Mesenchymal stem cell (in vitro differentiated cells and primary cell): ENCODE measurements at regions not wholly inside any gene's neighbourhood (a gene's known extent, or its start where the extent isn't known, plus 50 kb on each side); places are given as distances from the start of the nearest gene placed in this dataset.

Experiments used
- DNase-seq: peaks from one replicate; pipeline ENCODE4 v3.0.0-alpha.2; 2013
- H2AFZ ChIP-seq: one replicate; pipeline ENCODE4 v1.6.1; 2013; ENCODE audit warnings: low read depth, mild to moderate bottlenecking, control low read depth, inconsistent platforms, low read length, moderate library complexity
- H2AK5ac ChIP-seq: 2 replicates; pipeline ENCODE4 v1.6.1; 2013; ENCODE audit warnings: low read length, moderate library complexity, mild to moderate bottlenecking, inconsistent platforms; ENCODE audit not compliant: severe bottlenecking
- H2BK120ac ChIP-seq: one replicate; pipeline ENCODE4 v1.6.1; 2013; ENCODE audit warnings: low read depth, mild to moderate bottlenecking, inconsistent platforms, low read length, moderate library complexity
- H2BK12ac ChIP-seq, 2 experiments: one replicate each; pipeline ENCODE4 v1.6.1; 2013; ENCODE audit warnings: inconsistent platforms in 2 of 2, low read length in 2 of 2, mild to moderate bottlenecking in 2 of 2, moderate library complexity in 2 of 2, control low read depth in 1 of 2
- H2BK15ac ChIP-seq: one replicate; pipeline ENCODE4 v1.6.1; 2013; ENCODE audit warnings: mild to moderate bottlenecking, low read depth, inconsistent platforms; ENCODE audit not compliant: poor library complexity, severe bottlenecking
- H2BK5ac ChIP-seq: 2 replicates; pipeline ENCODE4 v1.6.1; 2013; ENCODE audit warnings: low read depth, mild to moderate bottlenecking, low read length, control low read depth, inconsistent platforms; ENCODE audit not compliant: poor library complexity, severe bottlenecking
- H3K14ac ChIP-seq, 2 experiments: one replicate each; pipeline ENCODE4 v1.6.1; 2013; ENCODE audit warnings: inconsistent platforms in 2 of 2, low read length in 2 of 2, control low read depth in 1 of 2, mild to moderate bottlenecking in 1 of 2, moderate library complexity in 1 of 2
- H3K18ac ChIP-seq, 2 experiments: one replicate each; pipeline ENCODE4 v1.6.1; 2013; ENCODE audit warnings: inconsistent platforms in 2 of 2, low read length in 2 of 2, control low read depth in 1 of 2, low read depth in 1 of 2, mild to moderate bottlenecking in 1 of 2
- H3K23ac ChIP-seq, 2 experiments: one replicate each; pipeline ENCODE4 v1.6.1; 2013; ENCODE audit warnings: inconsistent platforms in 2 of 2, low read length in 2 of 2, mild to moderate bottlenecking in 2 of 2, moderate library complexity in 2 of 2, control low read depth in 1 of 2
- H3K27ac ChIP-seq: 2 replicates; pipeline ENCODE4 v1.5.1; 2013; ENCODE audit warnings: mild to moderate bottlenecking, moderate library complexity, low read length, control low read depth, inconsistent platforms; ENCODE audit not compliant: poor library complexity, severe bottlenecking
- H3K27me3 ChIP-seq, 2 experiments: 2 replicates each; pipeline versions ENCODE4 v1.6.1 to v1.7.0; 2013; ENCODE audit warnings: low read length in 2 of 2, mild to moderate bottlenecking in 2 of 2, moderate library complexity in 2 of 2, control low read depth in 1 of 2, inconsistent platforms in 1 of 2; ENCODE audit not compliant: control insufficient read depth in 1 of 2, insufficient read depth in 1 of 2
- H3K36me3 ChIP-seq, 2 experiments: 2 replicates each; pipeline versions ENCODE4 v1.6.1 to v1.7.0; 2013; ENCODE audit warnings: low read length in 2 of 2, control low read depth in 1 of 2, inconsistent platforms in 1 of 2, low read depth in 1 of 2, mild to moderate bottlenecking in 1 of 2; ENCODE audit not compliant: insufficient read depth in 2 of 2, control insufficient read depth in 1 of 2
- H3K4ac ChIP-seq, 2 experiments: one replicate each; pipeline ENCODE4 v1.6.1; 2013; ENCODE audit warnings: inconsistent platforms in 2 of 2, low read length in 2 of 2, mild to moderate bottlenecking in 2 of 2, moderate library complexity in 2 of 2, control low read depth in 1 of 2, low read depth in 1 of 2
- H3K4me1 ChIP-seq: 2 replicates; pipeline ENCODE4 v1.6.1; 2013; ENCODE audit warnings: low read depth, low read length, control low read depth; ENCODE audit not compliant: control insufficient read depth, insufficient read depth
- H3K4me2 ChIP-seq: 2 replicates; pipeline ENCODE4 v1.6.1; 2013; ENCODE audit warnings: low read length, mild to moderate bottlenecking, inconsistent platforms; ENCODE audit not compliant: poor library complexity, severe bottlenecking
- H3K4me3 ChIP-seq, 2 experiments: 2 replicates each; pipeline versions ENCODE4 v1.5.1 to v1.7.0; 2013; ENCODE audit warnings: low read length in 2 of 2, mild to moderate bottlenecking in 2 of 2, control low read depth in 1 of 2, low read depth in 1 of 2; ENCODE audit not compliant: insufficient read depth in 1 of 2
- H3K79me1 ChIP-seq: replicated peaks from 2 replicates; pipeline ENCODE4 v1.6.1; 2013; ENCODE audit warnings: mild to moderate bottlenecking, control low read depth, low read length, inconsistent platforms; ENCODE audit not compliant: poor library complexity, severe bottlenecking
- H3K9ac ChIP-seq: 2 replicates; pipeline ENCODE4 v1.7.0; 2013; ENCODE audit warnings: mild to moderate bottlenecking, low read length, moderate library complexity
- H3K9me3 ChIP-seq: 2 replicates; pipeline ENCODE4 v1.7.0; 2013; ENCODE audit warnings: mild to moderate bottlenecking, low read length; ENCODE audit not compliant: control insufficient read depth
- H4K8ac ChIP-seq: one replicate; pipeline ENCODE4 v1.6.1; 2013; ENCODE audit warnings: inconsistent platforms, mild to moderate bottlenecking, low read length, moderate library complexity
- H4K91ac ChIP-seq: one replicate; pipeline ENCODE4 v1.6.1; 2013; ENCODE audit warnings: mild to moderate bottlenecking, low read length, inconsistent platforms
- WGBS: methylation state at CpG from one replicate; pipeline ENCODE4 v1.1.7; 2013; ENCODE audit warnings: mixed read lengths; 5-methylcytosine and 5-hydroxymethylcytosine counted together

- H2AK5ac ChIP-seq = no peak overlapping the region
- H3K4me2 ChIP-seq = no peak overlapping the region
- H2AFZ ChIP-seq = no peak overlapping the region
- H4K91ac ChIP-seq = no peak overlapping the region
- no peak for DNase-seq
- H3K36me3 ChIP-seq = no peaks in the 10 kb centered on the region
- H3K27ac ChIP-seq = no peak overlapping the region
- H3K27me3 ChIP-seq = no peaks in the 10 kb centered on the region
- H3K14ac ChIP-seq = no peak overlapping the region
- H3K79me1 ChIP-seq = no peaks in the 10 kb centered on the region
- H3K9ac ChIP-seq = no peak overlapping the region
- H3K18ac ChIP-seq = no peak overlapping the region
- H4K8ac ChIP-seq = no peak overlapping the region
- no peak overlapping the region for H3K23ac ChIP-seq
- H2BK15ac ChIP-seq = no peak overlapping the region
- no peaks in the 10 kb centered on the region for H3K4me1 ChIP-seq
- no peaks in the 10 kb centered on the region for H3K9me3 ChIP-seq
- no peak overlapping the region for H2BK5ac ChIP-seq
- WGBS = no CpG with 5 or more reads among the region's 1 CpG
- H3K4me3 ChIP-seq = no peak overlapping the region
- no peak overlapping the region for H3K4ac ChIP-seq
- H2BK12ac ChIP-seq = no peak overlapping the region
- no peak overlapping the region for H2BK120ac ChIP-seq
Measured at GRCh38 chr3:22609139-22609538, 594.0 kb upstream of the UBE2E2 start.

- H3K4me1 ChIP-seq = no peaks in the 10 kb centered on the region
- H3K4me2 ChIP-seq = no peak overlapping the region
- no peak overlapping the region for H2BK15ac ChIP-seq
Measured at GRCh38 chr3:22612927-22613326, 590.2 kb upstream of the UBE2E2 start.

DNA sequence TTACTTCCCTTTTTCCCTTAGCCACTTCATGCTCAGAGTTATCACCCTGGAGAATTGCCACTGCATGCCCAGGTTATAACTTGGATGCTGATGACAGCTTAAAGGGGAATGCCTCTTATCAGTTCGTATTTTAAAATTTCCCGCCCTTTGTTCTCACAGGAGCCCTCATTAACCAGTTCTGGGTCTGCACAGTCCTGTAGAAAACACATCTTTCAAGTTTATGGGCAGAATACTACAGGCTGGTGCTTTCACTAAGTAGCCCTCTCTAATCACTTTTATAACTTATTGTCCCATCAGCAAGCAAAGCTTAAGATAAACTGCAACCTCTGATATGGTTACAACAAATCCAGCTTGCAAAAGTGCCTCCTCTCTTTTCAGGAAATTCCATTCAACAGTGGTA, 587.3 kb upstream of the UBE2E2 start:
- WGBS = 59% methylated on average over 2 of the region's 2 CpGs
- H2BK15ac ChIP-seq = no peak overlapping the region
- H3K18ac ChIP-seq = no peak overlapping the region
- no peak overlapping the region for H4K8ac ChIP-seq
- no peak overlapping the region for H3K14ac ChIP-seq
- H3K23ac ChIP-seq = no peak overlapping the region
- no peaks in the 10 kb centered on the region for H3K36me3 ChIP-seq
- no peaks in the 10 kb centered on the region for H3K79me1 ChIP-seq
- H3K4me2 ChIP-seq = no peak overlapping the region
- no peak overlapping the region for H4K91ac ChIP-seq
- H2BK120ac ChIP-seq = no peak overlapping the region
- H3K9me3 ChIP-seq = no peaks in the 10 kb centered on the region
- H3K4me1 ChIP-seq = no peaks in the 10 kb centered on the region
- no peak overlapping the region for H3K4ac ChIP-seq
- no peak overlapping the region for H2BK5ac ChIP-seq
- H3K9ac ChIP-seq = no peak overlapping the region
- H3K4me3 ChIP-seq = no peak overlapping the region
- no peak for DNase-seq
- no peak overlapping the region for H3K27ac ChIP-seq
- H2BK12ac ChIP-seq = no peak overlapping the region
- H3K27me3 ChIP-seq = no peaks in the 10 kb centered on the region
- no peak overlapping the region for H2AK5ac ChIP-seq
- no peak overlapping the region for H2AFZ ChIP-seq

More at GRCh38 chr3:22612927-22613326, 590.2 kb upstream of the UBE2E2 start:
- Histone ChIP-seq H3K14ac (no peak overlapping the region), H4K91ac (no peak overlapping the region), H3K23ac (no peak overlapping the region), H3K18ac (no peak overlapping the region), H3K36me3 (no peaks in the 10 kb centered on the region), H2AK5ac (no peak overlapping the region), H3K9me3 (no peaks in the 10 kb centered on the region), H2BK12ac (no peak overlapping the region), H2AFZ (no peak overlapping the region), H4K8ac (no peak overlapping the region), H3K9ac (no peak overlapping the region), H3K4me3 (no peak overlapping the region), H3K27ac (no peak overlapping the region), H2BK120ac (no peak overlapping the region), H3K27me3 (no peaks in the 10 kb centered on the region), H3K79me1 (no peaks in the 10 kb centered on the region), H3K4ac (no peak overlapping the region), H2BK5ac (no peak overlapping the region)
- 73% methylated on average over 3 of the region's 4 CpGs for WGBS
- DNase-seq = no peak

DNA sequence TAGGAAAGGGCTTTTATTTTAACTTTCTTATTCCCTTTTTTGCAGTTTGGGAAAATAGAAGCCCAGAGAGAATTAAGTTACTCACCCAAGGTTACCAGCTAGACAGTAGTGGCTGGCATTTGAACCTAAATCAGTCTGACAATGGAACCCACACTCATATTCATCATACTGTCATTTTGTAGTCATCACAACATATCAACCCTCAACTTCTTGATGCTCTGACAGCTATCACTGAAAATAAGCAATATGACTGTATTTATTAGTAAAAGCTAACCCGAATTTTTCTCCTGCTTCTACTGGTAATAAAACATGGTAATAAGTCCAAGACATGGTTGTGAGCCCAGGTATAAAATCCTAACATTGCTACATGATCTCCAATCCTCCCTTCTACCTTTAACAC, 585.8 kb upstream of the UBE2E2 start:
- H4K8ac ChIP-seq = no peak overlapping the region
- no peak overlapping the region for H3K27ac ChIP-seq
- H4K91ac ChIP-seq = no peak overlapping the region
- H2BK5ac ChIP-seq = no peak overlapping the region
- H3K9me3 ChIP-seq = no peaks in the 10 kb centered on the region
- H3K4ac ChIP-seq = no peak overlapping the region
- H2AK5ac ChIP-seq = no peak overlapping the region
- H3K4me1 ChIP-seq = no peaks in the 10 kb centered on the region
- H3K4me3 ChIP-seq = no peak overlapping the region
- H2BK12ac ChIP-seq = no peak overlapping the region
- no peaks in the 10 kb centered on the region for H3K79me1 ChIP-seq
- WGBS = 63% methylated on average over 1 of the region's 1 CpG
- no peak overlapping the region for H2BK120ac ChIP-seq
- no peak overlapping the region for H3K4me2 ChIP-seq
- no peak overlapping the region for H3K14ac ChIP-seq
- H3K23ac ChIP-seq = no peak overlapping the region
- no peak overlapping the region for H3K9ac ChIP-seq
- no peaks in the 10 kb centered on the region for H3K27me3 ChIP-seq
- no peak overlapping the region for H2BK15ac ChIP-seq
- no peak for DNase-seq
- H2AFZ ChIP-seq = no peak overlapping the region
- H3K36me3 ChIP-seq = no peaks in the 10 kb centered on the region
- no peak overlapping the region for H3K18ac ChIP-seq
